ENCODE measurements at regions not wholly inside any gene's neighbourhood (a gene's known extent, or its start where the extent isn't known, plus 50 kb on each side); places are given as distances from the start of the nearest gene placed in this dataset.

- no peak for TF ChIP-seq CTCF (IDR thresholded peaks at IDR 0.05; ENCODE audit: low read depth, low read length, missing control alignments)
- H3K4me3 ChIP-seq (ENCODE audit: low read depth, low read length), result no peak overlapping the region
- DNase-seq (ENCODE audit: low read depth), result no peak
Measured at GRCh38 chrX:125378205-125378604, 58.5 kb downstream of the TEX13C start.

- no peak overlapping the region for H3K4me3 ChIP-seq (ENCODE audit: low read depth, low read length)
- TF ChIP-seq CTCF (IDR thresholded peaks at IDR 0.05; ENCODE audit: low read depth, low read length, missing control alignments), result no peak
- no peak for DNase-seq (ENCODE audit: low read depth)
Measured at GRCh38 chrX:125378770-125379169, 59.1 kb downstream of the TEX13C start.

GRCh38 chrX:125382148-125382628 is 62.5 kb downstream of the TEX13C start:
- H3K4me3 ChIP-seq (ENCODE audit: low read depth, low read length), result no peak overlapping the region
- no peak for DNase-seq (ENCODE audit: low read depth)
- no peak for TF ChIP-seq CTCF (IDR thresholded peaks at IDR 0.05; ENCODE audit: low read depth, low read length, missing control alignments)

- H3K4me3 ChIP-seq (ENCODE audit: low read depth, low read length), result no peak overlapping the region
- TF ChIP-seq CTCF (IDR thresholded peaks at IDR 0.05; ENCODE audit: low read depth, low read length, missing control alignments), result no peak
- no peak for DNase-seq (ENCODE audit: low read depth)
Measured at GRCh38 chrX:125382889-125383288, 63.2 kb downstream of the TEX13C start.

GRCh38 chrX:125384867-125385266 is 65.2 kb downstream of the TEX13C start:
- no peak for DNase-seq (ENCODE audit: low read depth)
- no peak for TF ChIP-seq CTCF (IDR thresholded peaks at IDR 0.05; ENCODE audit: low read depth, low read length, missing control alignments)
- H3K4me3 ChIP-seq (ENCODE audit: low read depth, low read length), result no peak overlapping the region

GRCh38 chrX:125387945-125388344 is 68.3 kb downstream of the TEX13C start:
- no peak for TF ChIP-seq CTCF (IDR thresholded peaks at IDR 0.05; ENCODE audit: low read depth, low read length, missing control alignments)
- DNase-seq (ENCODE audit: low read depth), result no peak
- H3K4me3 ChIP-seq (ENCODE audit: low read depth, low read length), result no peak overlapping the region

GRCh38 chrX:125394449-125394848 is 74.8 kb downstream of the TEX13C start:
- TF ChIP-seq CTCF (IDR thresholded peaks at IDR 0.05; ENCODE audit: low read depth, low read length, missing control alignments), result no peak
- DNase-seq (ENCODE audit: low read depth), result no peak
- H3K4me3 ChIP-seq (ENCODE audit: low read depth, low read length), result no peak overlapping the region
